ENCODE measurements at regions not wholly inside any gene's neighbourhood (a gene's known extent, or its start where the extent isn't known, plus 50 kb on each side); places are given as distances from the start of the nearest gene placed in this dataset.

DNA sequence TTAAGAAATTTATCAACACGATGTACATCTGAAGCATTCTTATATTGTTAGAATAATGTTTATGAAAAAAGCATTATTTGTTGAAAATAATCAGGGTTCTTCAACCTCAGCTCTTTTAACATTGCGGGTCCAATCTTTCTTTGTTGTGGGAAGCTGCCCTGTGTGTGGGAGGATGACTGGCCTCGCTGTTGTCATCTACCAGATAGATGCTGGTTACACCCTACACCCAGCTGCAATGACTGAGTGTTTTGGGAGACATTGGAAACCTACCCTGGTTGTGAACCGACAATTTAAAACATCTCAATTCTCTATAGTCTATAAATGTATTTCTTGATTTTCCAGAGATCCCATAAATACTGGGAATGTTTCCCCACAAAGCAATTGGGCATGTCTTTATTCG lies 794.2 kb upstream of the CDH10 start:
- Histone ChIP-seq H2BK5ac (ENCODE audit: low read depth, low read length) (no peak overlapping the region), H2BK15ac (ENCODE audit: low read length) (no peak overlapping the region), H3K27ac (ENCODE audit: low read depth, low read length) (no peak overlapping the region), H3K4me2 (ENCODE audit: insufficient read depth in 1 of 2, low read depth in 2 of 2, low read length in 2 of 2) (peak overlapping the region; percentile 61 to 93), H3K9ac (replicated peaks in 1 of 4; ENCODE audit: extremely low read depth in 1 of 4, low read depth in 3 of 4, low read length in 3 of 4) (no peak overlapping the region), H3K27me3 (replicated peaks in 1 of 4; ENCODE audit: control insufficient read depth in 3 of 4, extremely low read depth in 1 of 4, insufficient read depth in 3 of 4, low read length in 3 of 4) (no peaks in the 10 kb centered on the region), H3K36me3 (ENCODE audit: control insufficient read depth in 2 of 4, insufficient read depth in 4 of 4, low read length in 3 of 4) (peaks cover 0 to 80% (median 7%) of the 10 kb centered on the region in 4 experiments; a peak in 4 of 8 replicates), H2AFZ (ENCODE audit: low read length) (no peak overlapping the region), H4K5ac (ENCODE audit: insufficient read length, low read depth, low read length) (no peak overlapping the region), H3K56ac (replicated peaks; ENCODE audit: insufficient read length, low read depth, low read length) (no peak overlapping the region), H3K4ac (replicated peaks; ENCODE audit: insufficient read length, low read depth, low read length) (no peak overlapping the region), H3K4me3 (ENCODE audit: extremely low read depth in 1 of 4, insufficient read depth in 2 of 4, low read depth in 3 of 4, low read length in 4 of 4) (peak overlapping the region in 1 of 4 experiments; percentile 83; a peak in 3 of 8 replicates), H4K91ac (replicated peaks; ENCODE audit: insufficient read length, low read length) (no peak overlapping the region), H2AK5ac (ENCODE audit: low read depth, low read length) (no peak overlapping the region), H4K8ac (ENCODE audit: extremely low read depth, insufficient read depth, low read length) (no peak overlapping the region), H3K79me2 (ENCODE audit: control insufficient read depth in 1 of 2, insufficient read depth in 2 of 2, low read length in 2 of 2) (peaks cover 38 to 100% of the 10 kb centered on the region in 2 experiments), H2BK120ac (replicated peaks; ENCODE audit: low read depth, low read length) (no peak overlapping the region), H3K14ac (ENCODE audit: insufficient read length) (no peak overlapping the region), H3K79me1 (ENCODE audit: low read depth, low read length) (0 out of 2 replicates have a peak, but pooled peaks cover 3% of the 10 kb centered on the region), H3K9me3 (ENCODE audit: insufficient read depth in 2 of 2, low read depth in 1 of 2, low read length in 1 of 2) (no peaks in the 10 kb centered on the region), H3K18ac (ENCODE audit: extremely low read depth, low read length) (no peak overlapping the region), H4K20me1 (replicated peaks in 1 of 2; ENCODE audit: control insufficient read depth in 1 of 2, insufficient read depth in 2 of 2, low read length in 2 of 2) (peaks cover 11 to 29% of the 10 kb centered on the region in 2 experiments), H2BK12ac (ENCODE audit: low read depth, low read length) (no peak overlapping the region), H2BK20ac (ENCODE audit: low read length) (no peak overlapping the region), H3K4me1 (replicated peaks in 1 of 4; ENCODE audit: control insufficient read depth in 3 of 4, insufficient read depth in 4 of 4, low read length in 3 of 4) (peaks cover 0 to 7% (median 0%) of the 10 kb centered on the region in 4 experiments; a peak in 2 of 7 replicates), H3K23me2 (ENCODE audit: low read depth, low read length) (no peaks in the 10 kb centered on the region), H3K23ac (ENCODE audit: insufficient read length) (no peak overlapping the region)
- TF ChIP-seq TAF1 (IDR thresholded peaks at IDR 0.05; ENCODE audit: low read depth, low read length): no peak
- TF ChIP-seq HDAC6 (IDR thresholded peaks at IDR 0.05; ENCODE audit: low read depth, low read length): no peak
- no peak for TF ChIP-seq YY1 (IDR thresholded peaks at IDR 0.05; ENCODE audit: low read depth, low read length)
- TF ChIP-seq BRCA1 (IDR thresholded peaks at IDR 0.05; ENCODE audit: low read depth, low read length): no peak
- TF ChIP-seq GTF2F1 (IDR thresholded peaks at IDR 0.05; ENCODE audit: borderline replicate concordance, low read depth, low read length): no peak
- TF ChIP-seq CTCF (IDR thresholded peaks at IDR 0.05; ENCODE audit: control extremely low read depth in 1 of 3, insufficient read depth in 1 of 3, low read depth in 1 of 3, low read length in 3 of 3): no peak
- TF ChIP-seq RNF2 (IDR thresholded peaks at IDR 0.05; ENCODE audit: borderline replicate concordance, low read depth, low read length, missing control alignments, poor library complexity, severe bottlenecking): no peak
- TF ChIP-seq POLR2AphosphoS5 (IDR thresholded peaks at IDR 0.05; ENCODE audit: low read depth, low read length): peak; percentile 93
- TF ChIP-seq POLR2A (IDR thresholded peaks at IDR 0.05; ENCODE audit: control extremely low read depth in 1 of 2, low read depth in 2 of 2, low read length in 2 of 2): peak in 1 of 2 experiments; percentile 80; a peak in 2 of 3 replicates
- no peak for TF ChIP-seq SAP30 (IDR thresholded peaks at IDR 0.05; ENCODE audit: insufficient read depth, insufficient replicate concordance, low read length)
- TF ChIP-seq SP2 (IDR thresholded peaks at IDR 0.05; ENCODE audit: low read length): no peak
- TF ChIP-seq CHD1 (IDR thresholded peaks at IDR 0.05; ENCODE audit: low read depth, low read length): no peak
- POLR2A ChIA-PET (ENCODE audit: partially characterized antibody): interaction anchor here (0.6 to 3.2 kb wide), 8 partner anchors 9 to 92 kb away, joined by 3 to 19 read pairs (median 6); no protein-coding TSS in a partner anchor
- FAIRE-seq (peak; percentile 28), DNase-seq (ENCODE audit: low read depth in 1 of 2, low spot score in 2 of 2) (no peak)
- WGBS, 2 experiments (ENCODE audit: extremely low coverage in 1 of 2, insufficient coverage in 1 of 2, insufficient read length in 1 of 2, insufficient replicate concordance in 2 of 2, low coverage in 1 of 2, low lambda C conversion rate in 2 of 2, missing lambda C conversion rate in 1 of 2): 84% methylated on average over 5 of the region's 5 CpGs; no CpG with 5 or more reads in 1 of the 2 experiments
- CTCF ChIA-PET (ENCODE audit: partially characterized antibody): interaction anchor here (0.6 kb wide), 1 partner anchor 1300 kb away, joined by 3 read pairs; no protein-coding TSS in a partner anchor

Data from H1 (cell line).